HG02610 (cell line): ENCODE measurements at regions not wholly inside any gene's neighbourhood (a gene's known extent, or its start where the extent isn't known, plus 50 kb on each side); places are given as distances from the start of the nearest gene placed in this dataset.

ENCODE experiments used
- ATAC-seq: cut with Tn5 transposase; IDR thresholded peaks from one replicate; pipeline ENCODE4 v1.9.1; 2021; ENCODE audit warnings: mild to moderate bottlenecking, moderate library complexity; ENCODE audit not compliant: unreplicated experiment

DNA sequence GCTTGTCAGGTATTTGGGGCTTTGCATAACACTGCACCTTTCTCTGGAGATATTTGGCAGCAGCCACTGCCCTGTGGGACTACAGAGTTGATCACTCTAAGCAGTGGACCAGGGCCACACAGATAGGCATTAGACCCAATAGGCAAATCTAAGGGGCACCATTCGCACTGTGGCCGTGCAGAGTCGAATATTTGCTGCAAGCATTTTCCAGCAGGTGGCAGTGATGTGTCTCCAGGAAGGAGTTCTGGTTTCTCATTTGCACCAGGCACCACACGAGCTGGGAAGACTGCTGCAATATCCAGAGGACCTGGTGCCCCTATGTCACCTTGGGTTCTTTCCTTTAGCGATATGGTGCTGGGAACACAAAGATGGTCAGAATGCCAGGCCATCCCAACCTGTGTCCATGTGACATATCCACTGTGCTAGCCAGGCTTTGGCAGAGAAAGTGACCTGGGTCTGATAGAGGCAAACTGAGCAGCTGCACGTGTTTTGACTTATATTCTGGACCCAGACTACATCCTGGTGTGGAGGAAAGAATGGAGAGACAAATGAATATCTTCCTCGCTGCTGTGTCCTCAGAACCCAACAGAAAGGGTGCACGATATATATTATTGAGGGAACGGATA is 318.7 kb downstream of the BUD13 start:
- ATAC-seq: no peak

DNA sequence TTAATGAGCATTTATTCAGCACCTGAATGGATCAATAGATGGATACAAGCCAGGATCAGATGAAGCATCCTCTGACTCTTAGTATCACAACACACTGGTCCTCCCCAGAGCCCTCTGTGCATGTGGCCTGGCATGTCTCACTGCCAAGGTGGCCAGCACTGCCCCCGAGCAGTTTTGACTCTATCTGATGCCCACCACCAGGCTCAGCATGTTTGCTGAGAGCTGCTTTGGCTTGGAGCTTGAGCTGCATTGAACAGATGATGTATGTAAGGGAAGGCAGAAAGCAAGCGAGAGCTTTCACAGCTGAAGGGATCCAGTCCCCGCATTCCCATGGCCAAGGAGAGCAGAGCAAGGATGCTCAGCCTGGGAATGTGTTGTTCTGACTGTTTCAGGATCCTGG is 320.3 kb downstream of the BUD13 start:
- ATAC-seq: no peak

DNA sequence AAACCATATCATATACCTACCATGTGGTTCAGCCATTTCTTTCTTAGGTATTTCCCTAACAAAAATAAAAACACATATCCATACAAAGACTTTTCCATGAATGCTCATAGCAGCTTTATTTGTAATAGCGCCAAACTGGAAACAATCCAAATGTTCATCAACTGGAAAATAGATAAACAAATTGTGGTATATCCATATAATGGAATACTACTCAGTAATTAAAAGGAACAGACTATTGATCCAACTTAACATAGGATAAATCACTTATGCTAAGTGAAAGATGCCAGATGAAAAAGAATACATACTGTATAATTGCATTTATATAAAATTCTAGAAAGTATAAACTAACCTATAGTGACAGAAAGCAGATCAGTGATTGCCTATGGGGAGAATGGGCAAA is 323.3 kb downstream of the BUD13 start:
- ATAC-seq: no peak

DNA sequence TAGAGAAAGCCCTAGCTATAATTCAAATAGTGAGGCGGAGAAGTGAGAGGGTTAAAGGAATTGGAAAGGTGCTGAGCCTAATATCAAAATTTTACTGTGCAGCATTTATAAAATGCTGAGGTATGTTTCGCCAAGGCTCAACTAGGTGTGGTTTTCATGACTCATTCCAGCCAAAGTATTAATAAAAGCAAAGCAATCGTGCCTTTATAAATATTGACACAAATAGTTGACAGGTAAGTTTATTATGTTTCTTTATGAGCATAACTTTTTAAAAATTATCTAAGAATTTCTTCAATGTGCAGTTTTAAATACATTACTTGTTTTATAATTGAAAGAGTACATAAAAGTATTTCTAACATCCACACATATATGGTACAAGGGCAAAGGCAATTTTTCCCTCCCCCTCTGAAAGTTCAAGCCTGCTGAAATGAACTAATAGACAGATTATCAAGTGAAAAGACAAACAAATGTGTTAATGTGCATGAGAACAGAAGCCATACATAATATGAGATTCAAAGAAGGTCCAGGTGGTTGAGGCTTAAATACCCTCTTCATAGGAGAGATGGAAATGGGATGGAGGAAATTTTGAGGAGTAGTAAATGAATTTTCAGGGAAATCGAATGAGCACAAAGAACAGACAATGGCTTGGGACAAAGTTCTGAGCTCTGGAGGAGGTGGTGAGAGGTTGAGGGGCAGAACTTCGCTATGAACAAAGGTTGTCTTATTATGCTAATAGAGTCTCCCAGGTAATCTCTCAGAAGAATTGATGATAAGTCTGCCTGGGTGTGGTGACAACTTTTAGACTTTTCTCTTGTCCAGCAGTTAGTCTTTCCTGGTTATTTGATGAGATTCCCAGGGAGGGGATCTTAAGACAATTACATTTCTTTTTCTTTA is 326.5 kb downstream of the BUD13 start:
- ATAC-seq: no peak

DNA sequence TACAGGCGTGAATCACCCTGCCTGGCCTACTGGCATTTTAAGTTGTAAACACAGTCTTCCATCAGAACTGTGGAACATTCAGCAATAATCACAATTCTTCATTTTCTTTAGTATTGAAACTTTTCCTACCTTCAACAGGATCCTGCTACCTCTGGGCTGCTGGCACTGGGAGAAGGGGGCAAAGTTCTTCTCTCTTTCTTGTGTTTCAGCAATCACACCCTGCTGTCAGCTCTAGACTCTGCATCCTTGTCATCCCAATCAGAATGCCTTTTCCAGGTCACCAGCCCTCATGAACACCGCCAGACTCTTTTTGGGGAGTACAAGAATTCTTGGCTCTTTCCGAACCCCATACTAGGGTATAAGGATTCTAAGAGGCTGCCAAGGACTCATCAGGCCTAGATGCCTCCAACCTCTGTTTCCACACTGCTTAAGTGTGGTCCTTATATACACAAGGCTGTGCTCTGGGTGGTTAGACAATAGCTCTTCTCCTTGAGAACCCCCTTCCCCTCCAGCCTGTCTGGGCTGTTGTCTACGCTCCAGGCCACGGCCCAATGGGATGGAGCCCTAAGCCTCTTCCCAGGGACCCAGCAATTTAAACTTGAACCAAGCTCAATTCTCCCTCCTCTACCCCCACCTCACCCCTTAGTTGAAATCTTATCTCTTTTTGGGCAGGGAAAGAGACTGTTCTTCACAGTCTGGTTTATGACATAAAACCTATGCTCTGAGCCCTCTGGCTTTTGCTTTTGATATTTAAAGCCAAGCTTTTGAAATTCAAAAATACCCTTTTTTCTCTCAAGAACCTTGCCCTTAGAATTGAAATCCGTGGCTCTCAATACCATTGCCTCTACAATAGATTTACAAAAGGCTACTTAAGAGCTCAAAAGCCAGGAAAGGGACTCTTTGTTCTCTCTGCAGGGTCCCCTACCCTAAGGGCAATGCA is 327.4 kb downstream of the BUD13 start:
- ATAC-seq: no peak

DNA sequence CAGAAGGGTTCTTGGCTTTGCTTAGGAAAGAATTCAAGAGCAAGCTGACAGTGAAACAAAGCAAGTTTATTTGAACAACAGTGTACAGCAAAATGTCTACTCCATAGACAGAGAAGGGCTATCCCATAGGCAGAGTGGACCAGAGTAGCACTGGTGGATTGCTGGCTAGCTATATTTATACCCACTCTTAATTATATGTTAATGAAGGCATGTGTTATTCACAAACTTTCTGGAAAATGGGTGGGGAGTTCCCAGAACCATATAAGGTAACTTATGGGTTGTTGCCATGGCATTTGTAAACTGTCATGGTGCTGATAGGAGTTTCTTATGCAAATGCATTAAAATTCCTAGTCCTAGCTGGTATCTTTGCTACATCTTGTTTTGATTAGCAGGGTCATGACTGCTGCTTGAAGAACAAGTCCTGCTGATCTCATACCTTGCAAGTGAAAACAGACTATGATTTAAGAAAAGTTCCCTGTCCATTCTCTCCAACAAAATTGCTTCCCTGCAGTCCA is 330.5 kb downstream of the BUD13 start:
- ATAC-seq: no peak

DNA sequence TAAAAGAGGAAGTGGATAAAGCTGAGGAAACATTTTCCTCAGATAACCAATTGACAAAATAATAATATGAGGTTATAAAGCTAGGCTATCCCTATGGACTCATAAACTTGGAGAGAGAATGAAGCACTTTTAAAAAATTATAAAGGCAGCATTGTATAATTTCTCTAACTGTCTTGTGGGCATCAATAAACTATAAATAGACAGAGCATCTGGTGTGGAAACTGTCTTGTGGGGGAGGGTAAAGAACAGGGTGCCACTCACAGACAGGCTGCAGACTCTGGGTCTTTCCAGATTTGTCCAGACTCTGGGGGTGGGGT is 333.5 kb downstream of the BUD13 start:
- no peak for ATAC-seq

DNA sequence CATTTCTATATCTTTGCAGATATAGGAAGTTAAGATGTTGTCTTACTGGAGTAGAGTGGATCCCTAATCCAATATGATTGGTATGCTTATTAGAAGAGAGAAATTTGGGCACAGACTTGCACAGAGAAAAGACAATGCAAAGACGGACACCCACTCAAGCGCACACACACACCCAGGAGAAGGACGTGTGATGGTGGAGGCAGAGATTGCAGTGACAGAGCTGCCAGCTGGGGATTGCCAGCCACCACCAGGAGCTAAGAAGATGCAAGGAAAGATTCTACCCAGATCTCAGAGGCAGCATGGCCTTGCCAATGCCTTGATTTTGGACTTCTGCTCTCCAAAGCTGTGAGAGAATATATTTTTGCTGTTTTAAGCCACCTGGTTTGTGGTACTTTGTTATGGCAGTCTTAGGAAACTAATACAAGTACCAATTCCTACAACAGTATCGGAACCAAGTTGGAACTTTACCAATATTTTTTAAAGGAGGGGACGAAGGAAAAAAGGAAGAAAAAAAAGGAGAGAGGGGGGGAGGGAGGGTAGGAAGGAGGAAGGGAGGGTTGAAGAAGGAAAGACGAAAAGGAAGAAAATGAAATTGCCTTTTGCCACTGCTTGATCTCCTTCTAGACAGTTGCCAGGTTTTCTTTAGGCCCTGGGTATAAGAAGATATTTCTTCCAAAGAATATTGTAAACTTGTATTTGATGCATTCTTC is 334.0 kb downstream of the BUD13 start:
- ATAC-seq: no peak

DNA sequence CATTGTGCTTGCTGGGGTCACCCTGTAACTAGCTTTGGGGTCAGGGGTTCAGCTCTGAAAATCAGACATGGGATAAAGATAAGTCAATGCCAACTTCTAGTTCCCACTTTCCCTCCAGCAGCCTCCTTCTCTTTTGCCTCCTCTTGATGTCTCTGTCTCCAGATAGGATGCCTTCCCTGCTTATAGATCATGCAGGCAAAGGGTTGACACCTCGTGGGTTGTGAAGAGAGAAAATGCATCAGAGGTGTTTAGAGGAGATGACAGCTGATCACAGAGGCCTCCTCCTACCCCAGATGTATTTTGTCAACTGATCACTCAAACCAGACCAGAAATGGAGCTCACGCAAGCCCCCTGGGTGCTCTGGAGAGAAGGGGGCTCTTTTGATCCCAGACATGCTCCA is 337.8 kb downstream of the BUD13 start:
- ATAC-seq: no peak

DNA sequence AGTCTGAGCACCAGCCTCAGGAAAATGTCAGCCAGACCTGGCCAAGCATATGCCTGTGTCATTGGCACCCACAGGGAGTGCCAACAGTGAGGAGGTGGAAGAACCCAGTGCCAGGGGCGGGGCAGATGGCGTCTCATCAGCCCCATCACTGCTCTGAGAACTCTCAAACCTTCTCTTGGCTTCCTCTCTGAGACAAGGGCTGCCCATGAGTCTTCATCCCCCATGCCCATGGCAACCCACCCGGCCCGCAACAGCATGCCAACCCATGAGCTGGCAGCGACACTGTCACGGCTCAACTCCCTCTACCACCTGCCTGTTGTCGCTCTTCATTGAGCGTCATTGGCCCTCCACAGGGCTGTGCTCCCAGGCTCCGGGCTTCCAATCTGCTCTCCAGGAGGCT is 340.5 kb downstream of the BUD13 start:
- ATAC-seq: no peak

DNA sequence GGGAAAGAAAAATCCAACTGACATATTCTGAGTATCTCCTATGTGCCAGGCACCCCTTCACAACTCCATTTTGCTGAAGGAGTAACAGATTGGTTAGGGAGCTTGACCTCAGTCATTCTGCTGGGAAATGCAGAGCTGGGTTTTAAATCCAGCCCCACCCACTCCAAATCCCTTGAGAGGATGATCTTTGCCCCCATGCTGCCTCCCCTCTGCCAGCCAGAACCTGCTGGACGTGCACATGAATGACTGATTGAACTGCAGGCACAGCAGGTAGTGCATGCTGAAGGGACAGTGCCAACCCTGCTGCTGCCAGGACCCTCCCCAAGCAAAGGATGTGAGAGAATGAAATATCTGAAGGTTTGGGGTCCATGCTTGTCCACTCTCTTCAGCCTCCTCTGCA is 340.9 kb downstream of the BUD13 start:
- ATAC-seq: no peak

DNA sequence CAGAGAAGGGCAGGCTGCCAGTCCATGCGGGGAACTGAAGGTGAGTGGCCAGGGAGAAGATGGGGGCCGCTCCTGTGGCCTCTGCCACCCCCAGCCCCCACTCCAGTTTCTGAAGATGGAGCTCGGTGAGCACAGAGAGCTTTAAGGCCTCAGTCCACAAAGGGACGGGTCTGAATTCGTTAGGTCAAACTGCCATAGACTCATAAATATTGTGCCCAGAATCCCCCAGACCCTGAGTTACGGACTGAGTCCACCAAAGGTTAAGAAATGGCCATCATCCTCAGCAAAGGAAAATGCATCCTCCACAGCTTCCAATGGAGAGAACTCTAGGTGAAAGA is 344.2 kb downstream of the BUD13 start:
- ATAC-seq: no peak

DNA sequence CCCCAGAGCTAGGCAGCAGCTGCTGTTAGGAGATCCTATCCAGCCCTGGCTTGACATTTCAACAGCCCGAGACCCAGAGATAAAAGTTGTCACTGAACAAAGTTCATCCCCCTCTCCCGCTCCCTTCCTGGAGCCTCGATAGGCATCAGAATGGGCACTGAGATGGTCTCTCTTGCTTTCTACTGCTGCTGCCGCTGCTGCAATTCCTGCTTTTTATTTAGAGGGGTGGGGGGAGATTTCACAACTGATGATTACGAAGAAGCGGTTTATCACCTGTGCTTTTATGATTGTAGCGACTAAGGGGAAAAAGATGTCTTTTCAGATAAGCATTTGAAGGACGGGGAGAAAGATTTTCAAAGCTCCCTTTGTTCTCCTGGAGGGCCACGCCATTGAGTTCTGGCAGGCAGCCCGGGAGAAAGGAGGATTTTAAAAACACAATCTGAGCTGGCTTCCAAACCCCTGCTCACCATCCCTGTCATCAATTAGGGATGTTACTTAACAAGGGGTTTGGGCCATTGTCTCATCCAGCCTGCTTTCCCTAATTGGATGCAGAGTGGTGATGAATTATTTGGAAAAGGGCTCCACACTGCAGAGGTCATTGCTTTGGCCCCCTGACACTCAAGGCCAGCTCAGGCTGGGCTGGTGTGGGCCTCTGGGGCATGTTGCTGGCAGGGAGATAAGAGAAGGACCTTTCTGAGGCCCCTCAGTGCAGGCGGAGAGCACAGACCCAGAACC is 344.7 kb downstream of the BUD13 start:
- no peak for ATAC-seq

DNA sequence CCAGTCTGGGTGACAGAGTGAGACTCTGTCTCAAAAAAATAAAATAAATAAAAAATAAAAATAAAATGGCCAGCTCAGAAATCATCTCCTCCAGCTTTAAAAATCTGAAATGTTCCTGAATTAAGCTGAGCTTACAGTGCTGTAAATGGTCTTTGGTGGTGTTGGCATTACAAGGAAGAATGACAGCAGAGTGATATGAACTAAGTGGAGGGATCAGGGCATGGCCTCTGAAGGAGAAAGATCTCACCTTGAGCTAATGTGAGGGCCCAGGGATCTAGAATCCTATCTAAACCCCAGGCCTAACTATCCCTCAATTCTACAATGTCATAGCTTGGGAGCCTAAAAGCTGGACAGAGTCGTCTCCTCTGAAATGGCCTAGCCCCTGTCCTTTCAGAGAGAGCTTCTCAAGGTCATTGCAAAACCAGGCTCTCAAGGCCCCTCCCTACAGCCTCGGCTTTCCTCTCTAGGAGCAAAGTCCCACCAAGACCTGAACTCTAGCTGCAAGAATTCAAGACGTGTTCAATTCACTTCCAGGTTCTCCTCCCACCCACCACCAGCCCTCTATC is 345.4 kb downstream of the BUD13 start:
- no peak for ATAC-seq

DNA sequence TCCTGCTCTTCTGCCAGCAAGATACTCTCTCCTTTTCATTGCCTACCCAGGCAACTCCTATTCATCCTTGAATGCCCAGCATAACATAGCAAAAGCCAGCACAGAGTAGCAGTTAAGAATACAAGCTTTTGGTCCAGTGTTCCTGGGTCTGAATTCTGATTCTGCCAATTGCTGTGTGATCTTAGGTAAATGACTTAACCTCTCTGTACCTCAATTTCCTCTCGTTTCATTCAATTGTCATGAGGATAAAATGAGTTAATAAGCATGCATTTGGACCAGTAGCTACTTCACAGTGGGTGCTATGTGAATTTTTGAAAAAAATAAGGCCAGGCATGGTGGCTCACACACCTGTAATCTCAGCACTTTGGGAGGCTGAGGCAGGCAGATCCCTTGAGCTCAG is 346.0 kb downstream of the BUD13 start:
- ATAC-seq: no peak

DNA sequence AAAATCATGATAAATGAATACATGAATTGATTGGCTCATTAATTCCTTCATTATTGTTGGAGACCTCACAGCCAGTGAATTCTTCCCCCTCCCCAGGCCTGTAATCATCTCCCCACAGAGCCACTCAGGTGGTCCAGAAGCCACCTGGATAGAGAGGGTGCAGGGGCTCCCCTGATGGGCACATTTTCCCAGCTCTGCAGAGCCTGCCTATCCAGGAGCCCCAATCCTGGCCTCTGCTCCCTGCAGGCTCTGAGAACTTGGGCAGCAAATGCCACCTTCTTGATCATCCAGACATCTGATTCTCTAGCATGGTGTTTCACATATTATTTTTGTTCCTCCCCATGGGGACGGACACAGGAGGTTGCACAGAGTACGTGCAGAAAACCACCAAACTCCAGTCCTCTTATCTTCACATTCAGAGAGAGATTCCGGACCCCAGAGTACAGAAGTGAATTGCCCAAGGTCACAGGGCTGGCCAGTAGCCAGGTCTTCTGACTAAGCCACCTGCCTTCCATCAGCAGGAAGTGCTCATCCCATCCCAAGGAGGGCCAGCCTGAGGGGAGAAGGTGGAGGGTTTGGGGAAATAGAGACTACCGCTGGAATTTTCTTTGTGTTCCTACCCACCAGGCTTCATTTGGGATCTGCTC is 348.0 kb downstream of the BUD13 start:
- no peak for ATAC-seq

DNA sequence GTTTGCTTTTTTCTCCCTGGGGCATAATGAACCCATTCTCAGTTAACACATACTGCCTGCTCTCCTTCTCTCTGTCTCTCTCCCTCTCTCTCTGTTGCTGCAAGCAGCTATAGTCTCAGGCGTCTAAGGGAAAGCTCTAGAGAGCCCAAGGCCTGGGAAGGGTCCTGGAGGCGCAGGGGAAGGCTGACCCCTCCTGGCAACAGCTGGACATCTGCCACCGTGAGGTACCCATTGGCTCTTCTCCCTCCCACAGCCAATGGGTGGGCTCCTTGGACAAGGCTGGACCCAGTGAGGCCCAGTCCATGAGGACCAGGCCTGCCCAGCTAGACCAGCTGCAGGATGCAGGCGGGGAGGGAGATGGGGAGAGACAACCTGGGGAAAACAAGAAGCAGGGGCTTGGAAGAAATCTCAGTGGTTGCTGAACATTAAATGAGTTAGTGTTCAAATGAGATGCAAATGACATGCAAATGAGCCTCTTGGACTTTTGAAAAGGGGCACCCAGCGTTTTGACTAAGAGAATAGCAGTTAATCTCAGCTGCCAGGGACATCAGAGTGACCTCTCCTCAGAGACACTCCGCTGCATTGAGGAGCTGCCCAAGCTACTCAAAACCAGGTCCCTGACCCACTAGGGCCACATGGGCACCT is 349.7 kb downstream of the BUD13 start:
- no peak for ATAC-seq

DNA sequence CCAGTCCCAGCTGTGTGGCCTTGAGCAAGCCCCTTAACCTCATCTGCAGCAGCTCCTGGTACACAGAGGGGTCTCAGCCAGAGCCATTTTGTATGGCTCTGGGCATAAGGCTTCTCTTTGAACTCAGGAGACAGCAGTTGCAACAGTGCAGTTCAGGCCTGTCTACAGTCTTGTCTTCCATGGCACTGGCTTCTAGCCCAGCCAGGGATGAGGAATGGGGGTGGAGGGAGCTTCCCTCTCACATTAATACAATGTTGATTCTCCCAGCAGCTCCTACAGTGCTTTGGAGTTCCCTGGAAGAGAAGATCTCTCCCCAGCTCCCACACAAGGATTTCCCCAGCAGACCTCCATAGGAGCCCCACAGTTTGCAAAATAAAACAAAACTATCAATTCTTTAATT is 350.2 kb downstream of the BUD13 start:
- ATAC-seq: no peak
